HG03457 (cell line): ENCODE measurements at regions not wholly inside any gene's neighbourhood (a gene's known extent, or its start where the extent isn't known, plus 50 kb on each side); places are given as distances from the start of the nearest gene placed in this dataset.
"Not testable (repeated sequence)": the region's sequence is repeated elsewhere in the genome, so short reads cannot be mapped to it uniquely, and the experiment has no call there.

Experiments used
- ATAC-seq: cut with Tn5 transposase; IDR thresholded peaks from one replicate; pipeline ENCODE4 v1.9.1; 2021; ENCODE audit warnings: moderate number of reproducible peaks; ENCODE audit not compliant: unreplicated experiment

- ATAC-seq: no peak
These were observed 458.4 kb upstream of the CCDC179 start for GRCh38 chr11:23318670-23319069.

DNA sequence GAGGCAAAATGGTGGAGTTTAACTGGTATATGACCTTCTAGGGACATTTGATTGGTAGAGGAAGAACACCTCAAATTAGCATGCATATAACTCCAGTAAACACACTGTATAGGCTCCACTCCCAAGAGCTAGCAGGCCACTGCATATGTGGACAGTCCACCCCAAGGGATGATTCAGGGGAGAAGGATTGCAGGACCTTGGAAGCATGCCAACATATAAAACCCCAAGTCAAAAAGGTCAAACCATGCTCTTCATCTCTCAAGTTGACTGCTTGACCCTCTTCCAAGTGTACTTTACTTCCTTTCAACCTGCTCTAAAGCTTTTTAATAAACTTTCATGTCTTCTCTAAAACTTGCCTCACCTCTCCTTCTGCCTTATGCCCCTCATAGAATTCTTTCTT, 459.9 kb upstream of the CCDC179 start:
- ATAC-seq: no peak

DNA sequence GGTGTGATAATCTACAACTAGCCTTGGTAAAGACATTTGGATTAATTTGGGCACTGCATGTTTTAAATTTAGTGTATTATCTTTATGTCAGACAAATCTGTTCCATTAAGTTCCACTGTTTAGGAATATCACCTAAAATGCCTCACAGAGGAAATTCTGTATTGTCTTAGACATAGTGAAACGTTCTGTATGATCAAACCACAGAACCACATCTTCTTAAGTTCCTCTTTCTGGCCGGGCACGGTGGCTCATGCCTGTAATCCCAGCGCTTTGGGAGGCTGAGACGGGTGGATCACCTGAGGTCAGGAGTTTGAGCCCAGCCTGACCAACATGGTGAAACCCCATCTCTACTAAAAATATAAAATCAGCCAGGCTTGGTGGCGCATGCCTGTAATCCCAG, 475.3 kb upstream of the CCDC179 start:
- not testable (repeated sequence) for ATAC-seq

GRCh38 chr11:23336961-23337360, 476.7 kb upstream of the CCDC179 start:
- no peak for ATAC-seq

- ATAC-seq: no peak
These were observed 493.3 kb upstream of the CCDC179 start for GRCh38 chr11:23353611-23354010.

DNA sequence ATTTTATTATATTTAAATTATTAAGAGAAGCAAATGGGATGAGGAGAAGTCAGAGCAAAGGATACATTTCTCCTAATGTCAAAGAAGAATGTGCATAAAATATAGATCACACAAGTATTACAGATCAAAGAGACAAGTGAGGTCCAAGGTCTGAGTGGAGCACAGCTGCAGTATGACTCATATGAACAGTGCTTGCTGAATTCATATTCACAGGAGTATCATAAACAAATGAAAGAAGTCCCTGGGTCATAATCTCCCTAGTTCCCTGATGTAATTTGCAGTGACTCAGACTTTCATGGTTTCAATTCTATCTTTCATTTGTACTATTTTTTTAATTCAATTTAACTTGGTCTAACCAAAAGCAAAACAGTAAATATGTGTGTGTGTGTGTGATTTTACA, 499.0 kb upstream of the CCDC179 start:
- ATAC-seq: no peak

DNA sequence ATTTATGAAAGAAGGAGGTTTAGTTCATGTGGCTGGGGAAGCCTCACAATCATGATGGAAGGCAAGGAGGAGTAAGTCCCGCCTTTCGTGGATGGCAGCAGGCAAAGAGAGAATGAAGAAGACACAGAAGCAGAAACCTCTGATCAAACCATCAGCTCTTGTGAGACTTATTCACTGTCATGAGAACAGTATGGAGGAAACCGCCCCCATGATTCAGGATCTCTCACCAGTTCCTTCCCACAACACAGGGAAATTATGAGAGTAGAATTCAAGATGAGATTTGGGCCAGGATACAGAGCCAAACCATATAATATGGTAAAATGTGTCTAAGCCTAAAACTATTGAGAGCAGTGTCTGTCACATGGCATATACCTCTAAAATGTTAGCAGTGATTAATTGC, 503.8 kb upstream of the CCDC179 start:
- no peak for ATAC-seq

DNA sequence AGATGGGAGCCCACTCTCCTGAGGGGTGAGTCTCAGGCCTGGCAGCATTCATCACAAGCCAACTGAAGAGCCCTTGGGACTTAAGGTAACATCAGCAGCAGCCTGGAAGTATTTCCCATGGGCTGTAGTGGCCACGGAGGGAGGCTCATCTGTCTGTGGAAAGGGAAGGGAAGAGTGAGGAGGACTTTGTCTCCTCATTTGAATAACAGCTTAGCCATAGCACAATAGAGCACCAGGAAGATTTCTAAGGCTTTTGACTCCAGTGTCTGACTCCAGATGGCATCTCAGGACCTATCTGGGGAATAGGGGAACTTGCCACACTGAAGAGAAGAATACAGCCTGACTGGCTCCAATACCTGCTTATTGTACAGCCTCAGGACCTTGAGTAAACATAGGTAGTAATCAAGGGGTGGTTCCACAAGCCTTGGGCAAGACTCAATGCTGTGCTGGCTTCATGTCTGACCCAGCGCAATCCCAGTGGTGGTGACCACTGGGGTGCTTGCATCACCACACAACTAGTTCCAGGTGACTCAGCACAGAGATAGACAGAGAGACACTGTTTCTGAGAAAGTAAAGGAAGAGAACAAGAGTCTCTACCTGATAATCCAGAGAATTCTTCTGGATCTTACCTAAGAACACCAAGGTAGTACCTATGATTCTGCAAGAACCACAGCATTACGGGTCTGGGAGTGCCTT, 510.5 kb upstream of the CCDC179 start:
- no peak for ATAC-seq

- no peak for ATAC-seq
These were observed 517.6 kb upstream of the CCDC179 start for GRCh38 chr11:23377909-23378308.

DNA sequence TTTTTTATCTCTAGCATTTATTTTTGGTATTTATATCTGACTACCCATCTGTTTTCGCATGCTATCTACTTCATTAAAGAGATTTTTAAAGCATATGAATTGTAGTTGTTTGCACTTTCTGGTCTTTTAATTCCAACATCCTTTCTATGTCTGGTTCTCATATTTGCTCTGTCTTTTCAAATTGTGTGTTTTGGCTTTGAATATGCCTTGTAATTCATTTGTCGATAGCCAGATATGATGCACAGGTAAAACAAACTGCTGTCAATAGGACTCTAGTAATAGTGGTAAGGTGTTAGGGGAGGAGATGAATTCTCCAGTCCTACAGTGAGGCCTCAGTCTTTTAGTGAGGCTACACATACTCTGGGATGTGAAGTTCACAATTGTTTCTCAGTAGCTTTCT, 530.8 kb upstream of the CCDC179 start:
- no peak for ATAC-seq

DNA sequence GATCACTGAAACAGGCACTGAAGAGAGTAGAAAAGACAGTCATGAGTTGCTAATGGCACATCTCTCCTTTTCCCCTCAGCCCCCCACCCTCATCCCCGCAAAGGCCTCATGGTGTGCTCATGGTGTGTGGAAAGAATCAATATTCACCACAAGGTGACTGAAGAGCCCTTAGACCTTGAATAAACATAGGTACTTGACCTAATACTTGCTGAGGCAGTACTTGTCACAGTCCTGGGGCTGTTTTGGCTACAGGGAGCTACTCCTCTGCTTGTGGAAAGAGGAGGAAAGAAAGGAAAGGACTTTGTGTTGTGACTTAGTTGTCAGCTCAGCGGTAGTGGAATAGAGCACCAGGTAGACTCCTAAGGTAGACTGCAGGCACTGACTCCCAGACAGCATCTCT, 537.8 kb upstream of the CCDC179 start:
- ATAC-seq: no peak

- ATAC-seq: no peak
These were observed 539.7 kb upstream of the CCDC179 start for GRCh38 chr11:23399995-23400394.

- ATAC-seq: no peak
These were observed 543.2 kb upstream of the CCDC179 start for GRCh38 chr11:23403210-23404185.

GRCh38 chr11:23404225-23405160, 544.2 kb upstream of the CCDC179 start:
- ATAC-seq: no peak

DNA sequence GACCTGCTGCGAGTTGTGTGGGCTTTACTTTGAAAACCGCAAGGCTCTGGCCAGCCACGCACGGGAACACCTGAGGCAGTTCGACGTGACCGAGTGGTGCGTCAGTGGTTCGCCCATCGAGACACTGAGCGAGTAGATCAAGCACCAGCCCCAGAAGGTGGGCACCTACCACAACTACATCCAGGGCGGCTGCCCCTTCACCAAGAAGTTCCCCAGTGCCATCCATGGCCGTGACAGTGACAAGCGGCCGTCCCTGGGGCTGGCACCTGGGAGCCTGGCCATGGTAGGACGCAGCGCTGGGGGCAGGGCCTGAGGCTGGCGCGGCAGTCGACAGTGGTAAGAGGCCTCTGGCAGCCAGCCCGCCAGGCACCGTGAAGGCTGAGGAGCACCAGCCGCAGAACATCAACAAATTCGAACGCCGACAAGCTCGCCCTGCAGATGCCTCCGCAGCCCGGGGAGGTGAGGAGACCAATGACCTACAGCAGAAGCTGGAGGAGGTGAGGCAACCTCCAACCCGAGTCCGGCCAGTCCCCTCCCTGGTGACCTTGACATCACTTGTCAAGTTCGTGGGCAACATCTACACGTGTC, 545.2 kb upstream of the CCDC179 start:
- no peak for ATAC-seq

GRCh38 chr11:23406131-23406819, 546.0 kb upstream of the CCDC179 start:
- ATAC-seq: no peak

- ATAC-seq: no peak
These were observed 552.8 kb upstream of the CCDC179 start for GRCh38 chr11:23413057-23413456.

- no peak for ATAC-seq
These were observed 562.8 kb upstream of the CCDC179 start for GRCh38 chr11:23423104-23423503.

DNA sequence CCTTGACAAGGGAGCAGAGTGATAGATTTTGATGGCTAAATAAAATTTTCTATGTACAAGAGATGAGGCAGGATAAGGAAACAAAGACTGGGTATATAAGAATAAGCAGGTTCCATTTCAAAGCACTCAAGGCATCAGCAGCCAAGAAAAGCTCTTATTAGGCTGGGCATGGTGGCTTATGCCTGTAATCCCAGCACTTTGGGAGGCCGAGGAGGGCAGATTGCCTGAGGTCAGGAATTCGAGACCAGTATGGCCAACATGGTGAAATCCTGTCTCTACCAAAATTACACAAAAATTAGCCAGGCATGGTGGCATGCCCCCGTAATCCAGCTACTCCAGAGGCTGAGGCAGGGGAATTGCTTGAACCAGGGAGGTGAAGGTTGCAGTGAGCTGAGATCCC, 563.4 kb upstream of the CCDC179 start:
- ATAC-seq: no peak

GRCh38 chr11:23425381-23425780, 565.1 kb upstream of the CCDC179 start:
- ATAC-seq: no peak
